BLaER1 (cell line): ENCODE measurements at regions not wholly inside any gene's neighbourhood (a gene's known extent, or its start where the extent isn't known, plus 50 kb on each side); places are given as distances from the start of the nearest gene placed in this dataset.
"Not testable (repeated sequence)": the region's sequence is repeated elsewhere in the genome, so short reads cannot be mapped to it uniquely, and the experiment has no call there.

ENCODE experiments used
- H3K27ac ChIP-seq: shearing (Covaris generic); formaldehyde crosslinking; 2 replicates; pipeline ENCODE4 v1.8.1; 2022
- H3K27me3 ChIP-seq: shearing (Covaris generic); formaldehyde crosslinking; 2 replicates; pipeline ENCODE4 v1.8.1; 2022
- H3K36me3 ChIP-seq: shearing (Covaris generic); formaldehyde crosslinking; 2 replicates; pipeline ENCODE4 v1.8.1; 2022
- H3K4me1 ChIP-seq: shearing (Covaris generic); formaldehyde crosslinking; 2 replicates; pipeline ENCODE4 v1.8.1; 2022
- H3K4me2 ChIP-seq: shearing (Covaris generic); formaldehyde crosslinking; 2 replicates; pipeline ENCODE4 v1.8.1; 2022
- H3K4me3 ChIP-seq: shearing (Covaris generic); formaldehyde crosslinking; 2 replicates; pipeline ENCODE4 v1.8.1; 2022
- H3K9ac ChIP-seq: shearing (Covaris generic); formaldehyde crosslinking; 2 replicates; pipeline ENCODE4 v1.8.1; 2022
- H3K9me3 ChIP-seq: shearing (Covaris generic); formaldehyde crosslinking; 2 replicates; pipeline ENCODE4 v1.8.1; 2022
- H4K20me1 ChIP-seq: shearing (Covaris generic); formaldehyde crosslinking; 2 replicates; pipeline ENCODE4 v1.8.1; 2022
- Cebpa-rat ChIP-seq: shearing (Covaris generic); IDR thresholded peaks from 2 replicates; pipeline ENCODE4 v1.8.1; 2022

- Histone ChIP-seq H3K36me3 (no peaks in the 10 kb centered on the region), H3K9ac (no peak overlapping the region), H3K4me1 (no peaks in the 10 kb centered on the region), H3K4me2 (no peak overlapping the region), H4K20me1 (no peaks in the 10 kb centered on the region), H3K27me3 (no peaks in the 10 kb centered on the region), H3K4me3 (no peak overlapping the region), H3K9me3 (no peaks in the 10 kb centered on the region), H3K27ac (no peak overlapping the region)
- TF ChIP-seq Cebpa-rat, result no peak
Observed at GRCh38 chr1:30525631-30525970, 197.8 kb downstream of the MATN1 start.

DNA sequence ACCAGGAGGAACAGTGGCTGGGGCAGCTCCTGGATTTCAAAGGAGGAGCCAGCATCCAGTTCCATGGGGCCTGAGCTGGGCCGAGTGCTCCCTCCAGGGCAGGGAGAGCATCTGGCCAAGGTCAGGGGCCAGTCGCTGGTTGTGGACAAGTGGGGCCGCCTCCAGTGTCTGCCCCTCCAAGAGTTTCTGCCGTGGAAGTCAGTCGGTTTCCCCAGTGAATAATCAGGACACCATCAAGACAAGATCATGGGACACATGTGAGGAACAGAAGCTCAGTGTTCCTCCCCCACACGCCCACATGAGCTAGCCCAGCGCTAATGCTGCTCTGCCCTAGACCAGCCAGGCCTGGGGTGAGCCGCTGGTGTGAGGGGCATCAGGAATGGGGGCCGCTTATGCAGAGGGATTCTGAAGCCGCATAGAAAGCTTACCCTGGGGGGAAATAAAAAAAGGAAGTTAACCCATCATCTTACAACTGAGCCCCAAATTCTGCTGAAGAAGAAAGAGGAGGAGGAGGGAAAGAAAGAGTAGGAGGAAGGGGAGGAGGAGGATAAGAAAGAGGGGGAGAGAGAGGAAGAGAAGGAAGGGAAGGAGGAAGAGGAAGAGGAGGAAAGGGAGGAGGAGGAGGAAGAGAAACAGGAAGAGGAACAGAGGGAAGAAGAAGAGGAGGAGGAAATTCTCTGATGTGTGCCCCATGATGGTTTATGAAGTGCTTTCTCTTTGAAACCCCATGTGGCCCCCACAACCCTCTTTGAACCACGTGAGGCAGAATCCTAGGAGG lies 198.4 kb downstream of the MATN1 start:
- no peaks in the 10 kb centered on the region for H4K20me1 ChIP-seq
- no peak overlapping the region for H3K4me3 ChIP-seq
- H3K36me3 ChIP-seq, result no peaks in the 10 kb centered on the region
- H3K4me2 ChIP-seq, result no peak overlapping the region
- no peaks in the 10 kb centered on the region for H3K27me3 ChIP-seq
- TF ChIP-seq Cebpa-rat, result no peak
- no peaks in the 10 kb centered on the region for H3K4me1 ChIP-seq
- H3K27ac ChIP-seq, result no peak overlapping the region
- no peaks in the 10 kb centered on the region for H3K9me3 ChIP-seq
- H3K9ac ChIP-seq, result no peak overlapping the region

- H3K9ac ChIP-seq, H3K36me3 ChIP-seq, H3K9me3 ChIP-seq, H3K27ac ChIP-seq, H3K4me2 ChIP-seq, H4K20me1 ChIP-seq, H3K4me3 ChIP-seq, H3K4me1 ChIP-seq, H3K27me3 ChIP-seq: not testable (repeated sequence)
Observed at GRCh38 chr1:30524025-30524555, 199.3 kb downstream of the MATN1 start.

GRCh38 chr1:30523055-30524020 lies 200.0 kb downstream of the MATN1 start:
- Histone ChIP-seq H3K27me3 (no peaks in the 10 kb centered on the region), H4K20me1 (no peaks in the 10 kb centered on the region), H3K9ac (no peak overlapping the region), H3K9me3 (no peaks in the 10 kb centered on the region), H3K4me3 (no peak overlapping the region), H3K27ac (no peak overlapping the region), H3K4me2 (no peak overlapping the region), H3K36me3 (no peaks in the 10 kb centered on the region), H3K4me1 (no peaks in the 10 kb centered on the region)
- no peak for TF ChIP-seq Cebpa-rat

GRCh38 chr1:30522031-30523004 lies 201.1 kb downstream of the MATN1 start:
- H3K9ac ChIP-seq, result no peak overlapping the region
- H3K27me3 ChIP-seq, result no peaks in the 10 kb centered on the region
- H3K4me3 ChIP-seq, result no peak overlapping the region
- H4K20me1 ChIP-seq, result no peaks in the 10 kb centered on the region
- no peak overlapping the region for H3K4me2 ChIP-seq
- no peaks in the 10 kb centered on the region for H3K9me3 ChIP-seq
- TF ChIP-seq Cebpa-rat, result no peak
- H3K36me3 ChIP-seq, result no peaks in the 10 kb centered on the region
- no peak overlapping the region for H3K27ac ChIP-seq
- H3K4me1 ChIP-seq, result no peaks in the 10 kb centered on the region

DNA sequence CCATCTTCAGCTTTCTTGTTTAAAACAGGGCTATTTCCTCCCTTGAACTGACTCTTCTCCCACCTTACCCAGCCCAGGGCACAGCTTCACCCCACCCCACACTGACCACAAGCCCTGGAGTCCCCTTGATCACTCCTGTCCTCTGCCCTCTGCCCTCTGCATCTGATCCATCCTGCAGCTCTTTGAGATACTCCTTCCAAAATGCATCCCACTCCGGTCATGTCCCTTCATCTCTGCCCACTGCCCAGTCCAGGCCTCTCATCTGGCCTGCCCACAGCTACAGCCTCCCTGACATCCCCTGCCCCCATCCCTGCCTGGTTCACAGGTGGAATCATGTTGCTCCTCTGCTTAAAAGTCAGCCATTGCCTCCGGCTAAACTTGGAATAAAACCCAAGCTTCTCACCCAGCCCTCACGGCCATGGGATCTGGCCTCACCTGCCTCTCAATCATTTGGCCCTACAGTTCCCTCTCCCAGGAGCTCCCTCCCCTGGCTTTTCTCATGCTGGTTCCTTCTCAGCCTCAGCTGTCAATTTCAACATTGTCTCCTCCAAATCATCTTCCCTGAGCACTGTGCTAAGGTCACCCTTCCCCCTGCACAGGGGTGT lies 202.0 kb downstream of the MATN1 start:
- no peaks in the 10 kb centered on the region for H3K36me3 ChIP-seq
- no peak for TF ChIP-seq Cebpa-rat
- H3K27me3 ChIP-seq, result no peaks in the 10 kb centered on the region
- no peak overlapping the region for H3K27ac ChIP-seq
- H3K9me3 ChIP-seq, result no peaks in the 10 kb centered on the region
- no peaks in the 10 kb centered on the region for H3K4me1 ChIP-seq
- H3K4me2 ChIP-seq, result no peak overlapping the region
- no peak overlapping the region for H3K4me3 ChIP-seq
- no peak overlapping the region for H3K9ac ChIP-seq
- H4K20me1 ChIP-seq, result no peaks in the 10 kb centered on the region

- no peaks in the 10 kb centered on the region for H3K4me1 ChIP-seq
- no peaks in the 10 kb centered on the region for H3K9me3 ChIP-seq
- no peak overlapping the region for H3K4me2 ChIP-seq
- no peaks in the 10 kb centered on the region for H4K20me1 ChIP-seq
- H3K27ac ChIP-seq, result no peak overlapping the region
- no peak for TF ChIP-seq Cebpa-rat
- H3K27me3 ChIP-seq, result no peaks in the 10 kb centered on the region
- H3K9ac ChIP-seq, result no peak overlapping the region
- H3K36me3 ChIP-seq, result no peaks in the 10 kb centered on the region
- no peak overlapping the region for H3K4me3 ChIP-seq
Observed at GRCh38 chr1:30520476-30520875, 202.9 kb downstream of the MATN1 start.

DNA sequence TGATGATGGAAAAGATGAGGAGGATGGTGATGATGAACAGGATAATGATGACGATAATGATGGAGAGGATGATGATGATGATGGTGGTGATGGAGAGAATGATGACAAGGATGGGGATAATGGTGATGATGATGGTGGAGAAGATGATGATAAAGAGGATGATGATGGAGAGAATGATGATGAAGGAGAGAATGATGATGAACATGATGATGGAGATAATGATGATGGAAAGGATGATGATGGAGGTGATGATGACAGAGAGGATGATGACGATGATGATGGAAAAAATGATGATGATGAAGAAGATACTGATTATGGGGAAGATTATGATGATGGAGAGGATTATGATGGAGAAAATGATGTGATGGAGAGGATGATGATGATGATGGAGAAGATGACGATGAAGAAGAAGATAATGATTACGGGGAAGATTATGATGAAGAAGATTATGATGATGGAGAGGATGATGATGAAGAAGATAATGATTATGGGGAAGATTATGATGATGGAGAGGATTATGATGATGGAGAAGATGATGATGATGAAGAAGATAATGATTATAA lies 204.1 kb downstream of the MATN1 start:
- no peaks in the 10 kb centered on the region for H3K4me1 ChIP-seq
- no peak overlapping the region for H3K27ac ChIP-seq
- no peak for TF ChIP-seq Cebpa-rat
- H3K36me3 ChIP-seq, result no peaks in the 10 kb centered on the region
- H3K9me3 ChIP-seq, result no peaks in the 10 kb centered on the region
- H4K20me1 ChIP-seq, result no peaks in the 10 kb centered on the region
- no peak overlapping the region for H3K4me3 ChIP-seq
- no peak overlapping the region for H3K9ac ChIP-seq
- no peak overlapping the region for H3K4me2 ChIP-seq
- H3K27me3 ChIP-seq, result no peaks in the 10 kb centered on the region

GRCh38 chr1:30518696-30519095 lies 204.7 kb downstream of the MATN1 start:
- Histone ChIP-seq H3K9me3 (no peaks in the 10 kb centered on the region), H3K4me2 (no peak overlapping the region), H3K27ac (no peak overlapping the region), H4K20me1 (no peaks in the 10 kb centered on the region), H3K4me3 (no peak overlapping the region), H3K27me3 (no peaks in the 10 kb centered on the region), H3K36me3 (no peaks in the 10 kb centered on the region), H3K4me1 (no peaks in the 10 kb centered on the region), H3K9ac (no peak overlapping the region)
- no peak for TF ChIP-seq Cebpa-rat
